ENCODE measurements at regions not wholly inside any gene's neighbourhood (a gene's known extent, or its start where the extent isn't known, plus 50 kb on each side); places are given as distances from the start of the nearest gene placed in this dataset.

DNA sequence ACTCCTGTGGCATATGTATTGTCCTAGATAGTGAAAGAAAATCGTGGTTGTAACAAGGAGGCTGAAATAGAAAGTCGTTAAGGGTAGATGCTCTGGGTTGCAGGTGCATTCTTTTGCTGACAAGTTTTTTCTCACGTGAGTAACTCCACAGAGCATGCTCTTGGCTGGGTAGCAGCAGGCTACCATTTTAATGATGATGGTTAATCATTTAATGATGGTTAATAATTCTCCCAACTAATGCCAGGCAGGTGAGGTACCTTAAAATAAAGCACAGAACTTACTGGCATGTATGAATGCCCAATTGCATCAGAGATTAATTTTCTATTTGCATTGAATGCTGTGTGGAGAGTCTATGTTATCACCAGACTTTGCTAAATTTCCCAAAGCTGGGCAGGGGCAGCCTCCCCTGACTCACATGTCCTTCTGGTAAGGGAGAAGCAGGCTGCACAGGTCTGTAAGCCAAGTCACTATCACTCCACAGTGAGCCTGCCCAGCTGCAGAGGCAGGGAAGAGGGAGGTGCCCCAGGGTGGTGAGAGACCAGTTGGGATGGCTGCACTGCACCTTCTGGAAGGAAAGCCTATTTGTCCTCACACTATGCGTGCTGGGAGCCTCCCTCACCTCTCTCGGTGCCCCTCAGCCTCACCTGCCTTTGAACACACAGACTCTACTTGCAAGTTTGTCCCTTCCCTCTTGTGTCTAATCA is 287.0 kb upstream of the IGFBP3 start:
- Histone ChIP-seq H2AFZ (ENCODE audit: insufficient read depth, low read depth, low read length, poor library complexity, severe bottlenecking) (no peak overlapping the region), H3K9me3 (ENCODE audit: control extremely low read depth in 1 of 3, control insufficient read depth in 2 of 3, insufficient read depth in 1 of 3, low read length in 2 of 3) (peaks cover 0 to 9% (median 0%) of the 10 kb centered on the region in 3 donors), H3K27me3 (replicated peaks in 1 of 4; ENCODE audit: control extremely low read depth in 1 of 4, control insufficient read depth in 3 of 4, insufficient read depth in 4 of 4, low read length in 3 of 4) (no peaks in the 10 kb centered on the region), H3K4me3 (ENCODE audit: control extremely low read depth in 1 of 5, extremely low read depth in 1 of 5, insufficient read depth in 1 of 5, low read depth in 2 of 5, low read length in 4 of 5) (no peak overlapping the region), H3K4me1 (ENCODE audit: control insufficient read depth in 2 of 2, insufficient read depth in 2 of 2, low read length in 2 of 2) (no peaks in the 10 kb centered on the region), H3K27ac (ENCODE audit: low read length in 2 of 2) (no peak overlapping the region), H3K36me3 (replicated peaks in 1 of 2; ENCODE audit: control extremely low read depth in 1 of 2, control insufficient read depth in 1 of 2, extremely low read depth in 1 of 2, insufficient read depth in 2 of 2, low read length in 1 of 2) (no peaks in the 10 kb centered on the region), H3K9ac (ENCODE audit: low read length) (no peak overlapping the region), H3K79me2 (ENCODE audit: control insufficient read depth, insufficient read depth, low read length) (no peaks in the 10 kb centered on the region), H3K4me2 (replicated peaks; ENCODE audit: low read depth, low read length, poor library complexity, severe bottlenecking) (no peak overlapping the region), H4K20me1 (ENCODE audit: control insufficient read depth, insufficient read depth, low read length, poor library complexity, severe bottlenecking) (no peaks in the 10 kb centered on the region)
- no peak for TF ChIP-seq EZH2 (IDR thresholded peaks at IDR 0.05; ENCODE audit: borderline replicate concordance, insufficient read depth, low read depth, low read length, poor library complexity, severe bottlenecking)
- TF ChIP-seq, protein P1, sequence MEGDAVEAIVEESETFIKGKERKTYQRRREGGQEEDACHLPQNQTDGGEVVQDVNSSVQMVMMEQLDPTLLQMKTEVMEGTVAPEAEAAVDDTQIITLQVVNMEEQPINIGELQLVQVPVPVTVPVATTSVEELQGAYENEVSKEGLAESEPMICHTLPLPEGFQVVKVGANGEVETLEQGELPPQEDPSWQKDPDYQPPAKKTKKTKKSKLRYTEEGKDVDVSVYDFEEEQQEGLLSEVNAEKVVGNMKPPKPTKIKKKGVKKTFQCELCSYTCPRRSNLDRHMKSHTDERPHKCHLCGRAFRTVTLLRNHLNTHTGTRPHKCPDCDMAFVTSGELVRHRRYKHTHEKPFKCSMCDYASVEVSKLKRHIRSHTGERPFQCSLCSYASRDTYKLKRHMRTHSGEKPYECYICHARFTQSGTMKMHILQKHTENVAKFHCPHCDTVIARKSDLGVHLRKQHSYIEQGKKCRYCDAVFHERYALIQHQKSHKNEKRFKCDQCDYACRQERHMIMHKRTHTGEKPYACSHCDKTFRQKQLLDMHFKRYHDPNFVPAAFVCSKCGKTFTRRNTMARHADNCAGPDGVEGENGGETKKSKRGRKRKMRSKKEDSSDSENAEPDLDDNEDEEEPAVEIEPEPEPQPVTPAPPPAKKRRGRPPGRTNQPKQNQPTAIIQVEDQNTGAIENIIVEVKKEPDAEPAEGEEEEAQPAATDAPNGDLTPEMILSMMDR (IDR thresholded peaks at IDR 0.05) = no peak
- WGBS (ENCODE audit: insufficient coverage) = 62% methylated on average over 5 of the region's 5 CpGs
- Mint-ChIP-seq H3K4me3 (no peak overlapping the region), H3K9me3 (ENCODE audit: insufficient read depth) (no peaks in the 10 kb centered on the region), H3K27ac (no peak overlapping the region), H3K27me3 (peaks cover 2% of the 10 kb centered on the region), H3K4me1 (no peaks in the 10 kb centered on the region)
- ATAC-seq (ENCODE audit: low read depth) (no peak), DNase-seq (no peak)
- intact Hi-C loops (cut with micrococcal nuclease) = no loop called here
- CTCF ChIA-PET = no interaction called here
- POLR2A ChIA-PET = no interaction called here

GRCh38 chr7:46206476-46207060 is 285.5 kb upstream of the IGFBP3 start:
- intact Hi-C loops (cut with micrococcal nuclease) = no loop called here
- H2AFZ ChIP-seq (ENCODE audit: insufficient read depth, low read depth, low read length, poor library complexity, severe bottlenecking) = no peak overlapping the region
- no peak overlapping the region for H3K4me3 ChIP-seq (ENCODE audit: control extremely low read depth in 1 of 5, extremely low read depth in 1 of 5, insufficient read depth in 1 of 5, low read depth in 2 of 5, low read length in 4 of 5)
- peaks cover 2% of the 10 kb centered on the region for H3K27me3 Mint-ChIP-seq
- no peak overlapping the region for H3K4me2 ChIP-seq (replicated peaks; ENCODE audit: low read depth, low read length, poor library complexity, severe bottlenecking)
- H3K4me3 Mint-ChIP-seq = no peak overlapping the region
- no peak overlapping the region for H3K9ac ChIP-seq (ENCODE audit: low read length)
- DNase-seq (no peak), ATAC-seq (ENCODE audit: low read depth) (no peak)
- TF ChIP-seq, protein P1 (IDR thresholded peaks at IDR 0.05) = no peak
- TF ChIP-seq EZH2 (IDR thresholded peaks at IDR 0.05; ENCODE audit: borderline replicate concordance, insufficient read depth, low read depth, low read length, poor library complexity, severe bottlenecking) = no peak
- H3K79me2 ChIP-seq (ENCODE audit: control insufficient read depth, insufficient read depth, low read length) = no peaks in the 10 kb centered on the region
- H3K4me1 ChIP-seq (ENCODE audit: control insufficient read depth in 2 of 2, insufficient read depth in 2 of 2, low read length in 2 of 2) = no peaks in the 10 kb centered on the region
- CTCF ChIA-PET = no interaction called here
- H3K36me3 ChIP-seq (replicated peaks in 1 of 2; ENCODE audit: control extremely low read depth in 1 of 2, control insufficient read depth in 1 of 2, extremely low read depth in 1 of 2, insufficient read depth in 2 of 2, low read length in 1 of 2) = no peaks in the 10 kb centered on the region
- no peaks in the 10 kb centered on the region for H4K20me1 ChIP-seq (ENCODE audit: control insufficient read depth, insufficient read depth, low read length, poor library complexity, severe bottlenecking)
- H3K27me3 ChIP-seq (replicated peaks in 1 of 4; ENCODE audit: control extremely low read depth in 1 of 4, control insufficient read depth in 3 of 4, insufficient read depth in 4 of 4, low read length in 3 of 4) = no peaks in the 10 kb centered on the region
- POLR2A ChIA-PET = no interaction called here
- WGBS (ENCODE audit: insufficient coverage) = no CpG with 5 or more reads among the region's 4 CpGs
- H3K4me1 Mint-ChIP-seq = no peaks in the 10 kb centered on the region
- no peaks in the 10 kb centered on the region for H3K9me3 Mint-ChIP-seq (ENCODE audit: insufficient read depth)
- peaks cover 0 to 9% (median 0%) of the 10 kb centered on the region in 3 donors for H3K9me3 ChIP-seq (ENCODE audit: control extremely low read depth in 1 of 3, control insufficient read depth in 2 of 3, insufficient read depth in 1 of 3, low read length in 2 of 3)
- H3K27ac ChIP-seq (ENCODE audit: low read length in 2 of 2) = no peak overlapping the region
- H3K27ac Mint-ChIP-seq = no peak overlapping the region
